ENCODE measurements at regions not wholly inside any gene's neighbourhood (a gene's known extent, or its start where the extent isn't known, plus 50 kb on each side); places are given as distances from the start of the nearest gene placed in this dataset.

DNA sequence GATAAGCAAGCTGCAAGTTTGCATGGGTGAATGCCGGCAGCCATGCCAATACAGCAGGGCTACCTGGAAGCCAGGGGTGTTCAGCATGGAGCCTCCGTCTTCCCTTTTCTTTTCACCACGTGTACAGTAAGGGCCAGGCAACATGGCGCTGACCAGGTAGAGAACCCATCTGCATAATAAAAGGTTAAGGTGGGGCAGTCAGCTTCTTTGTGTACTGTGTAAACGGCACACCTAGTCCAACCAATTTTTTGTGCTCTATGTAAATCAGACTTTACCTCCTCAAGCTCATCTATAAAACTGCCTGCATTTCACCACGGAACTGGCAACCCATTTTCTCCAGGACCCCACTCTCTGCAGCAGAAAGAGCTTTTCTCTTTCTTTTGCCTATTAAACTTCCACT is 286.8 kb upstream of the VCX3A start:
- no peaks in the 10 kb centered on the region for H3K9me3 ChIP-seq
- 88 to 92% (median 89%) methylated on average over 6 of the region's 6 CpGs for WGBS, 5 donors
- TF ChIP-seq POLR2AphosphoS5 (IDR thresholded peaks at IDR 0.05): no peak

DNA sequence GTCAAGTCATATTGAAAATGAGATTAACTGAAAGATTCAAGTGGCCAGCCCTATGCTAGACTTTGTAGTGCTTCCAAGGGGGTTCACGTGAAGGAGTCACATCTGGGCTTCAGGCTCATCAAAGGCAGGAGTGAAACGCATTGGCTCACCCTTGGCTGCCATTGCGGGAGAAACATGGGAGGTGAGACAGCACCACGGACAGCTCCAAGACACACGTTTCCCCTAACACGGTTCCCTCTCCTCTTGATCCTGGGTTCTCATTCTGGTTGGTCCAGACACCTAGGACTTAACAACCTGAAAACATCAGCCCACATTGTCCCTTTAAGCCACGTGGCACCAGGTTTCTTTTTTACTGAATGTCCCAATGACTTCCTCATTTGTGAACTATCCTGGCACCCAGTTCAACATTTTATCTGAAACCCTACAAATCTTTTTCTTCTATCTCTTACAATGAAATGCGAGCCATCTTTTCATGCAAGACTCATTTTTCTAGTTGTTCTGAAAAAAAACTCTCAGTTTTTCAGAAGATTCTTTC is 279.0 kb upstream of the VCX3A start:
- H3K4me3 ChIP-seq: no peak overlapping the region
- intact Hi-C loops (cut with DNase I; ENCODE audit: low total_unique reads): no loop called here
- H3K27me3 ChIP-seq (replicated peaks in 1 of 7): no peaks in the 10 kb centered on the region
- TF ChIP-seq CTCF (IDR thresholded peaks at IDR 0.05 in 8 of 11, conservative IDR thresholded peaks at IDR 0.05 in 3 of 11) (no peak), POLR2A (IDR thresholded peaks at IDR 0.05) (no peak)
- no peaks in the 10 kb centered on the region for H3K4me1 ChIP-seq
- H3K27ac ChIP-seq: no peak overlapping the region
- no peaks in the 10 kb centered on the region for H3K36me3 ChIP-seq
- H3K9me3 ChIP-seq: no peaks in the 10 kb centered on the region
- no peak for DNase-seq
- WGBS, 5 donors: 46 to 61% (median 58%) methylated on average over 6 to 8 of the region's 8 CpGs

More for the DNA sequence above, 286.8 kb upstream of the VCX3A start:
- Histone ChIP-seq H3K4me3 (no peak overlapping the region), H3K27me3 (replicated peaks in 1 of 7) (no peaks in the 10 kb centered on the region), H3K4me1 (no peaks in the 10 kb centered on the region), H3K27ac (no peak overlapping the region), H3K36me3 (no peaks in the 10 kb centered on the region)
- intact Hi-C loops (cut with DNase I; ENCODE audit: low total_unique reads): no loop called here
- DNase-seq: no peak

DNA sequence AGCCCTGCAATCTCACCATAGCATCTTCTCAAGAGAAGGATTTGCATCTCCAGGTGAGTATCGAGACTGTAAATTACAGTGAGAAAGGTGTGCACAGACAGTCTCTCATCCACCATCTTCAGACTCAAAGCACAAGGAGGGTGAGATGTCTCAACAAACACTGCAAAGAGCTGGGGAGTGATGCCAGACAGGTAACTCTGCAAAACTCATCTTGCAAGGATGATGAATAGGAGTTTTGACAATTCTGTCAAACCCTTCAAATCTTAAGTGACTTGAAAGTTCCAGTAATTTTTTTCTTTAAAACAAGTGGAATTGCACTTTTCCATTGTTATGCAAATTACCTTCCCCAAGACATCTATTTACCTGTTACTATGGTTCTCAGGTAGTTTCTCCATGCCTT is 277.2 kb upstream of the VCX3A start:
- H3K27ac ChIP-seq: no peak overlapping the region
- no peaks in the 10 kb centered on the region for H3K9me3 ChIP-seq
- H3K4me1 ChIP-seq: no peaks in the 10 kb centered on the region
- WGBS, 5 donors: 90 to 100% (median 94%) methylated on average over 1 of the region's 1 CpG
- no peaks in the 10 kb centered on the region for H3K36me3 ChIP-seq
- no peak for DNase-seq
- TF ChIP-seq POLR2AphosphoS5 (IDR thresholded peaks at IDR 0.05): no peak
- TF ChIP-seq CTCF (IDR thresholded peaks at IDR 0.05 in 8 of 11, conservative IDR thresholded peaks at IDR 0.05 in 3 of 11): no peak
- TF ChIP-seq POLR2A (IDR thresholded peaks at IDR 0.05): no peak
- H3K4me3 ChIP-seq: no peak overlapping the region
- no peaks in the 10 kb centered on the region for H3K27me3 ChIP-seq (replicated peaks in 1 of 7)
- intact Hi-C loops (cut with DNase I; ENCODE audit: low total_unique reads): no loop called here

DNA sequence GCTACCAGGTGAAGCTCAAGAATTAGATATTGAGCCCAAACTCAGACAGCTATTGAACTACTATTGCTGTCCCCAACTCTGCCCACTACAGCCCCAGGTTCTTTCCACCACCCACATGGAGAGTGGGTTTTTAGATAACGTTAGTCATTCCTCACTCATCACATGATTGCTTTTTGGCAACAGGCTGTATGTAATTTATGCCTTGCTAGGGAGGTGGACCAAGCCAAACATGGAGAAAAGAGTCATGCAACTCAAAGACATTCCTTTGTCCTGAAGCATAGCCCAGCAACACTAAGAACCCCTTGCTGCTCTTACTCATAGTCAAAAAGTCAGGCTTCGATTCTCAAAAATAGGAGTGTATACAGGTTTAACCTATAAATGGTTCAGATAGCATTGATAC is 275.9 kb upstream of the VCX3A start:
- no peak overlapping the region for H3K27ac ChIP-seq
- intact Hi-C loops (cut with DNase I; ENCODE audit: low total_unique reads): no loop called here
- no peak for DNase-seq
- H3K4me3 ChIP-seq: no peak overlapping the region
- TF ChIP-seq POLR2A (IDR thresholded peaks at IDR 0.05) (no peak), POLR2AphosphoS5 (IDR thresholded peaks at IDR 0.05) (no peak), CTCF (IDR thresholded peaks at IDR 0.05 in 8 of 11, conservative IDR thresholded peaks at IDR 0.05 in 3 of 11) (no peak)
- no peaks in the 10 kb centered on the region for H3K9me3 ChIP-seq
- no peaks in the 10 kb centered on the region for H3K4me1 ChIP-seq
- H3K36me3 ChIP-seq: no peaks in the 10 kb centered on the region
- H3K27me3 ChIP-seq (replicated peaks in 1 of 7): no peaks in the 10 kb centered on the region
- 79 to 93% (median 83%) methylated on average over 2 of the region's 2 CpGs for WGBS, 5 donors

DNA sequence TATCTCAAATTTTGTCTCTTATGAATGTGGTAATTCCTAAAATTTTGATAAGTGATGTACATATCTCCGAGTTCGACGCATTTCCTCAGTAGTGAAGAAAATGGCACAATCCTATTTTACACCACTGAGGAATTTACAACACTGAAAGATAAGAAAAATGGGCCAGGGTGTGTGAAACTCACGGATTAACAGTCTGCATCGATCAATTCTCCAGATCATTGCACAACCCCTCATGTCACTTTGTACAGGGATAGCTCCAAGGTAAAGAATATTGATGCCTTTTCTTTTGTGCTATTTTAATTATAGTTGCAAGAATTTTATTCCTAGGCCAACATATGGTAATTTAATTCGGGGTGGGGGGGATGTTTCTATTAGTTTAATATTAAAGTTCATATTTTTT is 268.7 kb upstream of the VCX3A start:
- no peaks in the 10 kb centered on the region for H3K9me3 ChIP-seq
- H3K27ac ChIP-seq: no peak overlapping the region
- intact Hi-C loops (cut with DNase I; ENCODE audit: low total_unique reads): no loop called here
- no peaks in the 10 kb centered on the region for H3K4me1 ChIP-seq
- DNase-seq: no peak
- TF ChIP-seq CTCF (IDR thresholded peaks at IDR 0.05 in 8 of 11, conservative IDR thresholded peaks at IDR 0.05 in 3 of 11) (no peak), POLR2A (IDR thresholded peaks at IDR 0.05) (no peak), POLR2AphosphoS5 (IDR thresholded peaks at IDR 0.05) (no peak)
- no peaks in the 10 kb centered on the region for H3K27me3 ChIP-seq (replicated peaks in 1 of 7)
- 83 to 93% (median 89%) methylated on average over 6 of the region's 6 CpGs for WGBS, 5 donors
- H3K36me3 ChIP-seq: no peaks in the 10 kb centered on the region
- no peak overlapping the region for H3K4me3 ChIP-seq
